ENCODE measurements at regions not wholly inside any gene's neighbourhood (a gene's known extent, or its start where the extent isn't known, plus 50 kb on each side); places are given as distances from the start of the nearest gene placed in this dataset.

DNA sequence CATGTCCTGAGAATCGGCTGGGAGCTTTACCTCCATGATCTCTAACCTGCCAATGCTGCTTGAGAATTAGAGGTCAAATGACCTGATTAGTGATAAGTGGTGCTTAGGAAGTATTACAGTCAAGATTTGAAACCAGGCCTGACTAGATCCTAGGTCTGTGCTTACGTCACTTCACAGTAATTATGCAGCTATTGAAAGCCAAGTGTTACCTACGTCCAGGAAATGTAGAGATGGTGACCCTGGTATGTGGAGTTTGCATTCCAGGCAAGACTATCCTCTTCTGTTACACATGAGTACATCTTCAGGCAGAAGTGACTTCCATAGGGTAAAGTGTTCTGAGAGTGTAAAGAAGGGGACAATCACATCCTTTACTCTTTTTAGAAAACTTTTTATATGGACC lies 530.4 kb upstream of the TENM4 start:
- no peak for DNase-seq

GRCh38 chr11:79966592-79966991 lies 525.8 kb upstream of the TENM4 start:
- DNase-seq: no peak

GRCh38 chr11:79963856-79964645 lies 523.2 kb upstream of the TENM4 start:
- DNase-seq: no peak

GRCh38 chr11:79960461-79960860 lies 519.6 kb upstream of the TENM4 start:
- no peak for DNase-seq

DNA sequence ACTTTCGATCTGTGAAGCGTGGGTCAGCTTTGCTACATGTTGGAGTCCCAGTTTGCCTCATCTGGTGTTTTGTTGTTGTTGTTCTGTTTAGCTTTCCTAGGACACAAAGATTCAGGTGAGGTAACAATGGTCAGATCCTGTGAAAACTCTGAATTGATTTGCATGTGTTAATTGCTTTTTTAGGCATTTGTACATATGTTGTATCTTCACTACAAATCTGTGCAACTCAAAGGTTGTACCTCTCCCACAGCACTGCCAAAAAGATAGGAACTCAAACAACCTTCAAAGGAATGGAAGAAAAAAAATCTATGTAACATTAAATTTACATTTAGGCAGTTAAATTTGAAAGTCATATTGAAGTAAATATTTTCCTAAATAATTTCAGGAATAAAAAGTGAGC lies 518.5 kb upstream of the TENM4 start:
- no peak for DNase-seq

- no peak for DNase-seq
These were observed 516.9 kb upstream of the TENM4 start for GRCh38 chr11:79957702-79958101.

GRCh38 chr11:79956061-79956460 lies 515.2 kb upstream of the TENM4 start:
- DNase-seq: no peak

GRCh38 chr11:79953629-79954028 lies 512.8 kb upstream of the TENM4 start:
- no peak for DNase-seq

DNA sequence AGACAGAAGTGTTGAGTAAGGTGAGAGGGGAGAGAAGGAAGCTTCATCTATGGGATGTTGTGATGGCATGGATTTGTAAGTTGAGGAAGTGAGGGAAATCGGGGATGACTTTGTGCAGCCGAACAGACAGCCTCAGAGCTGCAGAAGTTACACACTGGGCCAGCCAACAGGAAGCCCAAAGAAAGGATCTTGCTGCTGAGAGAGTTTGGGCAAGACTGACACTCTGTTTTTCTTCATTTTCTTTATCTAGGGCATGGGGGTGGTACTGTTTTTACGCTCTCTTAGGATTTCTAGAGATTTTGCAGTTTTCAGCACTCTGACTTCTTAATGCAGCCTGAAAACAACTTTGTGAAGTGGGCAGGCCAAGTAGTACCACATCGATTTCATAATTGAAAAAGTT lies 509.9 kb upstream of the TENM4 start:
- DNase-seq: no peak

GRCh38 chr11:79950172-79950571 lies 509.3 kb upstream of the TENM4 start:
- no peak for DNase-seq

GRCh38 chr11:79949574-79949973 lies 508.7 kb upstream of the TENM4 start:
- DNase-seq: no peak

DNA sequence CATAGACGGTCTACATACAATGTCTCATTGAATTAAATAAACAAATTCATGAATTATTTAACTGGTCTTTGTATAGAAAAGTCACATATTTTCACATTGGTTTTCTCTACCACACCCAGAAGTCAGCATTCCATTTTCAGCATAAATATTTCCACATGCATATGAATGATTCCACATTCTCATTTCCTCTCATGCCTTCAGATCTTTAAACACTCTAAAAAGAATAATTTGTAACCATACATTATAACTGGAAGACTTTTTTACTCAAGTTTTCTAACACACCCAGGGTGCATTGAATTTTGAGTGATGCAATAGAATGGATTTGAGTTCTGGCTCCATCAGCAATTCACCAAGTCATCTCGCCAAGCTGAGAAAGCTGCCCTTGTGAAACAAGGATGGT lies 501.8 kb upstream of the TENM4 start:
- DNase-seq: no peak

DNA sequence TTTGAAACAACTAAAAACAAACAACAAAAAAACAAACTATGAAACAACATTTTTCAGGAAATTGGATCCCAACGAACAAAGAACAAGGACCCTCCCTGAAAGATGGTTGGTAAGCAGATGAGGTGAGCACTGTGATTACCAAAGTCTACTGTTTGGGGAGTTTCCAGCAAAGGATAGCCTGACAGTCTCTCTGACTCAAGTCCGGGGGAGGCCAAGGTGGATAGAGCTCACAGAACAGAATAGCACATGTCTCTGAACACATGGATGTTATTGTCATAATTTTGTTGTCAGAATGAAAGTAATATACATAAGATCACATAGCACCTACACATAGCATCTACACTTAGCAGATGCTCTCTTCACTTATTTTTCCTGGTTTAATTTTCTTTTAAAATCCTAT lies 501.3 kb upstream of the TENM4 start:
- DNase-seq: no peak

DNA sequence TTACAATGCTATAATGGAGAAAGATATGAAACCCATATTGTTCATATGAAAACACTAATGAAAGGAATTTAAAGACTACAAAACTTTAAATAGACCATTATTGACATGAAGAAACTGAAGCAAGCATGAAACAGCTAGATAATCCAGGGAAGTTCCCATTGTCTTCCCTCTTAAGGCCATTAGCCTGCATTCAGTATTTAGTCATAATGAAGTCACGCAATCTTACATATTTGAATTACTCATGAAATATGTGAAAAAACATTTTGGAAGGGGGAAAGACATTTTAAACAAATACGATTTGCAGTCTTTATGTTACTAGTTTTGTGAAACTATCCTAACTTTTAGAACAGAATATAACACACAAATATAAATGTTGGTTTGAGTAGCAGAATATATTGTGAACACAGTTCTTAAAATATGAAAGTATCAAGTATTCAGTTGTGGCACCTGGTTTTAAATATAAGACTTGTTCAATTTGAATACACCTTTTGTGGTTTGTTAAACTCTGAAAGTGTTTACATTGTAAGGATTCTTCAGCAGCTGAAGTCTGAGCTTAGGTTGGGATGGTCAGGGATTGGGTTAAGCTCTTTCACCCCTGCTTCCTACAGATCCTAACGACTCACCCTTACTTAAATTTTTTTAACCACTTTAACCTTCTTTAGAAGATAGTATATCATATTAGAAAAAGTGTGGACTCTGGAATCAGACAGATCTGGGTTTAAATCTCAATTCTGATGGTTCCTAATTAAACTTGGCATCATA lies 500.3 kb upstream of the TENM4 start:
- DNase-seq: no peak

GRCh38 chr11:79940165-79940564 lies 499.3 kb upstream of the TENM4 start:
- DNase-seq: no peak

- no peak for DNase-seq
These were observed 498.3 kb upstream of the TENM4 start for GRCh38 chr11:79939111-79939510.

- no peak for DNase-seq
These were observed 497.0 kb upstream of the TENM4 start for GRCh38 chr11:79937676-79938334.

- DNase-seq: no peak
These were observed 491.8 kb upstream of the TENM4 start for GRCh38 chr11:79932612-79933011.

- DNase-seq: no peak
These were observed 490.9 kb upstream of the TENM4 start for GRCh38 chr11:79931692-79932091.

GRCh38 chr11:79926707-79927106 lies 485.9 kb upstream of the TENM4 start:
- no peak for DNase-seq

DNA sequence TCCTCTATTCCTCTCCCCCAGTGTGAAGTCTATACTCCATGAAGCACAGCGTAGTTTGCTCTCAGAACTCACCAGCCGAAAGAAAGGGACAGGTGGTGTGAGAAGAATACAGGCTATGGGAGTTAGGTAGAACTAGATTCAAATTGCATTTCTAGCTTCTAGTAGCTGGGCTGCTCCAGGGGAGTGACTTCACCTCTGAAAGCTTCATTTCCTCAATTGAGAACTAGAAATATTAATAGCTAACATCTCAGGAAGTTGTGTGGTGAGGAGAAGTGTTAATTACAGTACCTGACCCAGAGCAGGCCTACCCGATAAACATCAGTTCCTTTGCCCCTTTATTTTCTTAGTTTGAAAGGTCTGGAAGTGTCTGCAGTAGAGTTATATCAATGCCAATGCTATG lies 484.7 kb upstream of the TENM4 start:
- no peak for DNase-seq

DNA sequence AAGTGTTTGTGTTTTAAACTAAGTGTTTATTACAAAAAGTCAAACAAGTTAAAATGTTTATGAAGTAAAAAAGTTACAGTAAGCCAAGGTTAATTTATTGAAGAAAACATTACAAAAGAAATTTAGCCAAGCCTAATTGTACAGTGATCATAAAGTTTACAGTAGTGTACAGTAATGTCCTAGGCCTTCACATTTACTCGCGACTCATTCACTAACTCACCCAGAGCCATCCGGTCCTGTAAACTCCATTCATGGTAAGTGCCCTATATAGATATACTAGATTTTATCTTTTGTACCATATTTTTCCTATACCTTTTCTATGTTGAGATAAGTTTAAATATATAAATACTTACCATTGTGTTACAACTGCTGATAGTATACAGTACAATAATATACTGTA lies 481.8 kb upstream of the TENM4 start:
- DNase-seq: no peak

GRCh38 chr11:79920480-79920879 lies 479.6 kb upstream of the TENM4 start:
- no peak for DNase-seq

GRCh38 chr11:79919350-79919749 lies 478.5 kb upstream of the TENM4 start:
- no peak for DNase-seq

Data from effector CD8-positive, alpha-beta T cell (primary cell).